ENCODE measurements at regions not wholly inside any gene's neighbourhood (a gene's known extent, or its start where the extent isn't known, plus 50 kb on each side); places are given as distances from the start of the nearest gene placed in this dataset.
"Not testable (repeated sequence)": the region's sequence is repeated elsewhere in the genome, so short reads cannot be mapped to it uniquely, and the experiment has no call there.

DNA sequence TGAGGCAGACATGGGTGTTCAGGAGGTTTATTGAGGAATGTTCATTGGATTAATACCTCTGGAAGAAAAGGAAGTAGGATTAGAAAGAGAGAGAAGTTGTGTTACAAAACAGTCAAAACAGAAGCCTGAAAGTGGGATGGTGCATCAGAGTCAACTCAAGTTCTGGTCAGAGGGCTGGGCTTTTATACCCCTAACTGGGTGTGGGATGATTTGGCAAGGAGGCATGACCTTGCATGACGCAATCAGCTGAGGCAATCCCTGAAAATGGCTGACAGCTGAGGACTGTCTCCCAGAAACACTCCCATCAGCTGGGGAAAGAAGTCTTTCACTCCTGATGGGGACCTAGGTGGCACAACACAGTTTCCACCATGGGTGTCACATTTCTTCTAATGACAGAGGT lies 818.2 kb downstream of the SATB2 start:
- DNase-seq (ENCODE audit: low spot score), result no peak

DNA sequence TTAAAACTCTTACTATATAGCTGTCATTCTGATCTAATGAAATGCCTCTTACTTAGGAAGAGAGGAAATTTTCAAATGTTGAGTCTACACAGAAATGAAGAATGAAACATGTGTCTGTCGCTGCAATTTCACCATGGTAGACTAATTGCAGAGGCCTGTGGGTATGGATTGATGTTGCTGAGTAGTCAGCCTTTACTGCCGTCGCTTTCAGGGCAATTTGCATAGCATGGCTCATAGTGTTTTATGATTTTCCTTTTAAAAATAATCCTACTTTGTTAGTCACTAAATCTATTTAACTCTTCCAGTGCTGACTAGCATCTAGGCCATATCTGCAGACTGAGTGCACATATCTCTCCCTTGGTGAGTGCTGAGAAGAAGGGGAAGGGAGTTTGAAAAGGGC lies 819.2 kb downstream of the SATB2 start:
- DNase-seq (ENCODE audit: low spot score), result no peak

DNA sequence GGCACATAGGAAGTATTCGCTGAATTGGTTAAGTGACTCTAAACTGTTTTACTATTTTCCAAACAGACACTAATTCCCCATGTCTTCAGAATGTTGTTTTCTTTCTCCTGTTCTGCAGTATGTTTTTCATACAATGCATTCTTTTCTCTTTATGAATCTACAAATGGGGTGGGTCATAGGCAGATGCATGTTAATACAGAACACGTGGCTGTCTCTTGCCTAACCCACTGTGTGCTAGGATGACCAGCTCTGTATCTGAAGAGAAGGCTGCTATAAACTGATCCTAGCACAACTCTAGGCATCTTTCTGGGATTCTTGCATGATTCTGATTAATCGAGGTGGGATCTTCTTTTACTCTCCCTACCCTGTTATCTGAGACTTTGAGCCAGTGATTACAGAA lies 826.0 kb downstream of the PLCL1 start:
- DNase-seq (ENCODE audit: low spot score), result no peak

DNA sequence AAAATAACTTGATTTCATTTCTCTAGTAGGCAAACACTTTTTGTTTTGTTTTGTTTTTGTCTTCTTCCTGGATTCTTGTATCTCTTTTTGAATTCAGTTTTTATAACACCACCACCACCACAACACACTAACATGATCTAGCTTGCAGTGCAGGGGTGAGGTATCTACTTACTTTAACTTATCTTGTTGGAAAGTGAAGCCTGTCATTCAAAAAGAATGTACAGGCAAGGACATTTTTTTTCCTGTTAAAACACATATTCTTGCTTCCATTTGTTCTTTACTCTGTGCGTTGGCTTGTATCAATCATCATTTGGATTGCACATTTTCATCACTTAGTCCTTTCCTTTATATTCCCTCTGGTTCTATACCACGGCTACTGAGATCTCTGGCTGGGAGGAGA lies 824.2 kb downstream of the PLCL1 start:
- DNase-seq (ENCODE audit: low spot score), result no peak

DNA sequence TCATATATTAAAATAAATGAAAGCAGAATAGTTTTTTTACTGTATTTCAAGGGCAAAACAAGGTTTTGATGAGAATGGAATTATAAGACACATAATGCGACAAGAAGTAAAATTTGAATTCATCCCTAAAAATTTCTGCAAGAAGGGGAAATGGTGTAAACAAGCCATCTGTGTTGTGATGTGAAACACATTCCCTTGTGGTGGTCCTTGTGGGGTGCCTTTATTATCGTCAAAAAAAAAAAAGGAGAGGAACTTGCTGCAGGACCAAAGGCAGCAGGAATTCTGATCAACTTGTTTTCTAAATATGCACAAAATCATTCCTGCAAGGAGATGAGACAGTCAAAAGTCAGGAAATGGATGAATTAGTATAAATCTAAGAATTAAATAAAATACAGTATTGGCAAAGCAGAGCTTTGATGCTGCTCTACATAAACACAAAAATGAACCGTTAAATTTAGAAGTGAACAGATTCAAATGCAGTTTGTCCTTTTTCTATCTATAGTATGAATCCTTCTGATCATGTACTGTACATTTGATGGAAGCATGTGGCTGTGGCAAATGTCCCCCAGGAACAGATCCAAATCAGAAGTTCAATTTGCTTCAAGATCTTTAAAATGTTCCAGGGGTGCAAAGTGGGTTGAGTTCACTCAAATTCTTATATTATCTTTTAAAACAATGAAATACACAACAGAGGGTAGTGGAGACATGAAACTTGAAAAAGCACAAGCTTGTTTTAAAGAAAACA lies 818.8 kb downstream of the PLCL1 start:
- no peak for DNase-seq (ENCODE audit: low spot score)

DNA sequence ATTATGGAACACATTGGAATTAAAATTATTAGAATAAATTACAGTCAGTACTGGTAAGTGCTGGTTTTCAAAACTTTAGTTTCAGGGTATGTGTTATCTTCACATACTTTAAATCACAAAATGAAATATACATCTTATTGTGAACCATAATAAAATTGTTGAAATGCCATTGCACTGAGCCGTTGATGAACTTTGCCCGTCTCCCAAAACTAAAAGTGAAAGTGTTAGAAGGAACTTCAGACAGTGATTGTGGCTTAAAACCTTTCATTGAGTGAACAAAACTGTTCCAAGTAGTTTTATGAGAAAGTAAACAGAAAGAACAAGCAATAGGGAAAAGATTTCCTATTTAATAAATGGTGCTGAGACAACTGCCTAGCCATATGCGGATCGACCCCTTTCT lies 811.6 kb downstream of the PLCL1 start:
- no peak for DNase-seq (ENCODE audit: low spot score)

DNA sequence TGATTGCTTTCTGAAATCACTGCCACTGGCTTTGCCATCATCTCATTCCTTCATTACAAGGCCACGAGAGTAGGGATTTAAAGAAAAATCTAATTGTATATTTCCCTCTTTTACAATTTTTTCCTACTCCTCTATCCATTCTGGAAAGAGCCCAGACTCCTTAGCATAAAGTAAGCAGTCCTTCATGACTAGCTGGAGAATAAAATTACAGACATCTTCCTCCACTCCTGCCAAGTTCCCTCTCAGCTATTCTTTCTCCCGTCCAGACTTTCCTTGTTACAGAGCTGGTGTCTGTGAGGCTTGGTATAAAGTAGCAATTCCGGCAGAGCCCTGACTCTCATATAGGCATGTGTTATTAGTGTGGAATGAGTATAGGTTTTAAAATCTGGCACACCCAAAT lies 806.8 kb downstream of the PLCL1 start:
- DNase-seq (ENCODE audit: low spot score), result no peak

DNA sequence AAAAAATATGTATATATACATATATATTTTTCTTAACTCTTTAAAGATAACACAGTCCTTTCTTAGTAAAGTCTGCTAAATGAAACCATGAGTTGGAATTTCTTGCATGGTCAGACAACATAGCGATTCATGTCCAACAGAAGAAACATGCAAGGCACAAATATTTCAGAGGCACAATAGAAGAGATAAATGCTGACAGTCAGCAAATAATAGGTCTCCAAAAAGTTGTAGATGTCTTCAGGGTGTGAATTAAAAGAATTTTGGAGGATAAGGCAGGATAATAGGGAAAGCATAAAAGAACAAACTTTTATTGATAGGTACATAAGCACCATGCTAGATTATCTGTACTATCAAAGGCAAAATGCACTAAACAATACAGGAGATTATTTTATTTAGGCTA lies 800.2 kb downstream of the PLCL1 start:
- no peak for DNase-seq (ENCODE audit: low spot score)

DNA sequence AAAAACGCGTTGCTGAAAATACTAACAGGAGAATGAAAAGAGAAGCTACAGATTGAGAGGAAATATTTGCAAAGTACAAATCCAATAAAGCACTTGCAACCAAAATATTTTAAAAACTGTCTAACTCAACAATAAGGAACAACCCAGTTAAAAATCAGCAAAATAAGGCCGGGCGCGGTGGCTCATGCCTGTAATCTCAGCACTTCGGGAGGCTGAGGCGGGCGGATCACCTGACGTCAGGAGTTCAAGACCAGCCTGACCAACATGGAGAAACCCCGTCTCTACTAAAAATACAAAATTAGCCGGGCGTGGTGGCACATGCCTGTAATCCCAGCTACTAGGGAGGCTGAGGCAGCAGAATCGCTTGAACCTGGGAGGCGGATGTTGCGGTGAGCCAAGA lies 798.6 kb downstream of the PLCL1 start:
- not testable (repeated sequence) for DNase-seq (ENCODE audit: low spot score)

DNA sequence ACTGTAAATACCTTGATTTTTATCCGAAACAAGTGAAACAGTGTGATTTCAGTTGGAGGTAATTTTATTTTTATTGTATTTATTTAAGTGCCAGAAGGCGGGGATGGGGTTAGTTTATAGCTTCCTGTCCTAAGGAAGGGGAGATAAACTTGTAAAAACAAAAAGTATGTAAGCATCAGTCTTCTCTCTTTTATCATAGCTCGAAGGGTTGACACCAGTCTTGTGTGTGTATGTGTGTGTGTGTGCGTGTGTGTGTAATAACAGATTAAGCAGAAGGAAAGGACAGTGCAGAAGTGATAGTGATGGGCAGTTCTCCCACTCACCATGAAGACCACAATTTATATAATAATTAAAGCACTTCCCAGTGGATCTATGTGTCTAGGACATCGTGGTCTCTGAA lies 793.3 kb downstream of the PLCL1 start:
- no peak for DNase-seq (ENCODE audit: low spot score)

DNA sequence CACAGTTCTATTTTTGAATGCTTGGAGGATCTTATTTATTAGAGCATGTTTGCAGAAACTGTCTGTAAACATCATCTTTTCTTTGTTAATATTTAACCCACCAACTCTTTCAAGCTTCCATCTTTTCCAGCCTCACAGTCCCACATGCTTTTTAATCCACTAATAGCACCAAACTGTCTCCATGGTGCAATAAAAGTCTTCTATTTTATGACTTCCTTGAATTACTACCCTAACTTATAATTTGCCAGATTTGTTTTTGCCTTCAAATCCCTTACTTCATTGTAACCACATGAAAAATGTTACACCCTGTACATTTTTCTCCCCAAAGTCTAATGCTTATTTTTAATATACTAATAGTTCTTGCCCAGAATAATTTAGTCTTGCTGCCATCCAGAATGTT lies 792.6 kb downstream of the PLCL1 start:
- no peak for DNase-seq (ENCODE audit: low spot score)

DNA sequence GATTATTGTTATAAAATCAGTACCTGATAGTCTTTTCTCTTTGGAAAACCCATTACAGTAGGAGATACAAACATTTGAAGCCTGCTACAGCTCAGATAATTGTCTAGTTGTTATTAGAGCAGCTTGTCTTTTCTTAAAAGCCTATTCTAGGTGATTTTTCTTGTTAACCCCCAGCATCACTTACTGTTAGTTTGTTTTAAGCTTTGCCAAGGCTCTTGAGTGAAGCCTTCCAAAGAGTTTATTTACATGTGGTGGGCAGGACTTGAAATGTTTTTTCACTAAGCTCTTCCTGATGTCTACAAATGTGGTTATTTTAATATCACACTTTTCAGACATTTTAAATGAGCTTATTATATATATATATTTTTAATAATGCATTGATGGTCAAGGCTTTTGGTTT lies 791.3 kb downstream of the PLCL1 start:
- no peak for DNase-seq (ENCODE audit: low spot score)

DNA sequence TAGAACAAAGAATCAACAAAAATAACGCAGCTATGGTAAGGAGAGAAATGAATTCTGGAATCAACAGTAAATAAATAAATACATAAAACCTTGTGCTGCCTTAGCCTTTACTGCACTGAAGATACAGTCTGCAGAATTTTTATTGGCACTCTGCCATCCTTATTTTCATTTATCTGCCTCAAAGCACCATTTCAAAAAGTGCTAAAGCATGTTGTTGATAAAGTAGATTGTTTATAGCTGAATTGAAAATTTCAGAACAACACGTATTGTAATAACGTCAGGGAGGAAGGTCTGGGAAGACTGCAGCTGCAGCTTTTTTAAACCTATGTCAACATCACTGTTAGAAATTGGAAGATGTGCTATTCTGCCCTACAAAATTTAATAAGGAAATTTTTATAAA lies 787.2 kb downstream of the PLCL1 start:
- no peak for DNase-seq (ENCODE audit: low spot score)

DNA sequence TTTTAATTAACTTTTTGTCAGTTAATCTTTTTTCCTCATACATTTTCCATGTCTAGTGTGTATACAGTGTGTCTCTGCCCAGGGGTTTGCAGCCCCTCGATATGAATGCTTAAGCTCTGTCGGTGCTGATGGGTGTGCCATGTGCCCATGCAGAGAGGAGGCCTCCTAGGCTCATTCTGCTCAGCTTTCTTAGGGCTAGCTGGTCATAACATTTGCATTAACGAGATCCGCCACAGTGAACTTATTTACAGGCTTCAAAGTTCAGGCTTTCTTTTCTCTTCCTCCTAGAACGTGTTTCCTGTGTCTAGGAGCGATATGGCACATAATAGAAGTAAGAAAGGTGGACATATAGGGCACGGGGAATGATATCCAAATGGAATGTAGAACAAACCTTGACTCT lies 783.3 kb downstream of the PLCL1 start:
- DNase-seq (ENCODE audit: low spot score), result no peak

DNA sequence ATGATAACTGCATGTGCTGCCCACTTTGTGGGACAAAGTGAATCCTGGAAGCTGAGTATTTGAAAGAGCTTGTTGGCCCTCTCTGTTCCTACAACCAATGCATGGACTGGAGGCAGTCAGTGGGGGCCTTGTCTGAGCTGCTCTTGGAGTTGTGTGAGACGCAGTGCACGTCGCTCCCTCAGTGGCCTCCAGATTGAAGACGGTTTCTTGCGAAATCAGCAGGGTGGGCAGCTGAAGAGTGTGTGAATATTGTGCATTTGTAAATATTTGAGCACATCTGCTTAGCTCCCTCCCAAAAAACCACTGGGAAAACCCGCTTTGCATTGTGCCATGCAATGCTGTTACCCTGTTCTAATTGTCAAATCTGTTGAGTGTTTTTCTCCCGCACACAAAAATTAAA lies 782.8 kb downstream of the PLCL1 start:
- DNase-seq (ENCODE audit: low spot score), result no peak

DNA sequence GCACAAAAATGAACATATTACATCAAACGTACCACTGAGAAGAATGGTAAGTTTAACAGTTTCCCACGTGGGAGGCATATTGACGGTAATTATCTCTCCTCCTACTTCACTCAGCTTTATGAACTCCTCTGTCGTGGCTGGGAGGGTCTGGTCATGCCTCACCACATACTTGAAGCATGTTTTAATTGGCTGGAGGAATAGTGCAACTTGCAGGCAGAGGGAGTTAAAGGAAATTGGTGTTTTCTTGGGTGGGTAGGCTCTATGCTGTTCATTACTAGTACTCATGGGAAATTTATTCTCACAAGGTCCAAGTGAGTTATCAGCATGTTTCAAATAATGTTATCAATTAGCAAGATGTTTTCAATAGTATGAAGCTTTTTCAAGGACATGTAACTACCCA lies 767.0 kb downstream of the PLCL1 start:
- DNase-seq (ENCODE audit: low spot score), result no peak

DNA sequence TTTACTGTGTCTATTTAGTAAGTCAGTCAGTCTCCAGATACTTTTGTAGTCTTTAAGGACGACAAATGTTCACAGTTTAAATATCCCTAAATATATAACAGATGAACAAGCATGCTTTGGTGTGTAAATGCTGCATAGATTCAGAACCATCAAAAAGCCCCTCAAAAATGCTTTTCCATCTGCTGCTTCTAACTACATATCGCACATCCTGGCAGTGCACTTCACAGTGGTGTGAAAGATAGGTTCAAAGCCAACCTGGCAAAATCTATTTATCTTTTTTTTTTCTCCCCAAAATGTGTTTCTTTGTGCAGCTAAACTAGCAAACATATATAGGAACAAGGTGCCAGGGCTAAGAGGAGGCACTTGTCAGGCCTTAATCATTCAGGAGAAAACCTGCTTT lies 753.8 kb downstream of the PLCL1 start:
- DNase-seq (ENCODE audit: low spot score), result no peak

DNA sequence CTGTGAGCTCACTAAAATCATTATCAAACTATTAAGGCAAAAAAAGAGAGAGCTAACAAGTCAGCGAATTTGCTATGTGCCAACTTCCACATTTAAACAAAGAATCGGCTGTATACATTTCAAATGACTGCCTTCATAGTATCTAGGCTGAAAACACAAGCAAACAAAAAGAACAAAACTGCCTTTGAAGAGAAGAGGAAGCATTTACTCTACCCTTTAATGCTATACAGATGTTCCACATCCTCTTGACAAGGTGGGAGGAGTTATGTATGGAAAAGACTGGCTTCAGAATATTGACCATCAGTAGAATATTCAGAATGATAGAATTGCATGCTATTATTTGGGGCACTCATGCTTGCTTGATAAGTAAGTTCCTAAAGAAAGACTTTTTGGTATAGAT lies 741.7 kb downstream of the PLCL1 start:
- DNase-seq (ENCODE audit: low spot score), result no peak

DNA sequence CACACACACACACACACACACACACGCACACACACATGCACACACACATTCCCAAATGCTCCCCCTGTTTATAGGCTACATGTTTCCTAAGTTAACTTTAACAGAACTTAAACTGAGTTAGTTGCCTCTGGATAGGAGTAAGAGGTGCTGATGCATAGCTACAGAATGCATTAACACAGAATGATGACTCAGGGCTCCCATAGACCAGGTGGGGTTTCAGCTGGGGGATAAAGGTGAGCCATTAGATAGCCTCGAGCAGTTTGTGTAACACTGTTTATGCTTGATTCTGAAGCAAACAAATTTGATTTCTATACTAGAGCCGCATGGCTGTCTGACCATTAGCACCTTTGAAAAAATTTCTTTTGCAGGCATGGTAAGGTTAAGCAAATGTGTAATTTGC lies 741.0 kb downstream of the PLCL1 start:
- DNase-seq (ENCODE audit: low spot score), result no peak

DNA sequence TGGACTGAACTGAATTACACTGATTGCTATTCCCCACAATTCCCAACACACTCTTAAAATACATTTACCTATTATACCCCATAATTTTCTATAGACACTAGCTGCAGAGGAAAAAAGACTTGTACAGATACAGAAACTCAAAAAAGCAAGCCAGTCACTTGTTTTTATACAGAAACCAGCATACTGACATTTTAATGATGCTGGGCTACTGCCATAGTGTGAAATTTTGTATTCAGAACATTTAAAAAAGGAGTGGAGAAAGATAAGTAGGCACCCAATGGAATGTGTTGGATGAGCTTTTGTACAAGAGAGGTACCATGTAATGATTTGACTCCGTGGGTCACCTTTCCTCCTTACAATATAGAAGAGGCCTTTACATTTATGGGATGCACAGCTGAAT lies 740.1 kb downstream of the PLCL1 start:
- no peak for DNase-seq (ENCODE audit: low spot score)

DNA sequence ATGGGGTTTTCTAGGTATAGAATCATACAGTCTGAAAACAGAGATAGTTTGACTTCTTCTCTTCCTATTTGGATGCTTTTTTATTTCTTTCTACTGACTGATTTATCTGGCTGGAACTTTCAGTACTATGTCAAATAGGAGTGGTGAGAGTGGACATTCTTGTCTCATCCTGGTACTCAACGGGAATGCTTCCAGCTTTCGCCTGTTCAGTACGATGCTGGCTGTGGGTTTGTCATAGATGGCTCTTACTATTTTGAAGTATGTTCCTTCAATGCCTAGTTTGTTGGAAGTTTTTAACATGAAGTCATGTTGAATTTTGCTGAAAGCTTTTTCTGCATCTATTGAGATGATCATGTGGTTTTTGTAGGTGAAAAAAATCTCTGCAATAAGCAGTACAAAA lies 730.4 kb downstream of the PLCL1 start:
- no peak for DNase-seq (ENCODE audit: low spot score)

DNA sequence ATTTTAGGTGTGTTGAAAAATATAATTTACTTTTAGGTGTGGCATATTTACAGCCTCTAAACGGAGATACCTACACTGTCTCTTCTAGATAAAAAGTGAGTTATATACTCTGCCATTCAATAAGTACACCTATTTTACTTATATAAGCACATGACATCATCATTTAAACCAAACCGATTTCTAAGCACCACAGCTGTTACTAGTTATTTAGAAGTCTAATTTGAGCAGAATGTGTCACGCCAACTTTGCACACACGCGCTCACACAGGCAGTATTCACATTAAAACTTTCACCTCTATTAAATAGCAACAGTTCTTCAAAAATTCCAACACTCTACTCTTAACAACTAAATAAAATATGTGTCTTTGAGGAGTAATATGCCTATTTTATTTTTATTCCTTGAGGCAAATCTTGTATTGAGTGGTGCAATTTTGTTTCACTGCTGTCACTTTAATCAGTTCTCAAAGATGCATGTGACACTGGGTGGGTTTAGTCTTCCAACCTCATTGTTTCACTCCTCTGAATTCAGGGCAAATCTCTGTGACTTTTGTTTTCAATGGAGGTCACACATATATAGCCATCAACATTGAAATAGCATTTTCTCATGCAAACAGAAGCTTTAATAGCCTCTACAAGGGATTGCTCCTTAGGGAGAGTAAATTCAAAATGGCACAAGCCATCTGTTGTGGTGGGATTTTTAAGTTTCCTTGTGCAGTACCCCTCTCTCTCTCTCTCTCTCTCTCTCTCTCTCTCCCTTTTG lies 721.0 kb downstream of the PLCL1 start:
- no peak for DNase-seq (ENCODE audit: low spot score)

DNA sequence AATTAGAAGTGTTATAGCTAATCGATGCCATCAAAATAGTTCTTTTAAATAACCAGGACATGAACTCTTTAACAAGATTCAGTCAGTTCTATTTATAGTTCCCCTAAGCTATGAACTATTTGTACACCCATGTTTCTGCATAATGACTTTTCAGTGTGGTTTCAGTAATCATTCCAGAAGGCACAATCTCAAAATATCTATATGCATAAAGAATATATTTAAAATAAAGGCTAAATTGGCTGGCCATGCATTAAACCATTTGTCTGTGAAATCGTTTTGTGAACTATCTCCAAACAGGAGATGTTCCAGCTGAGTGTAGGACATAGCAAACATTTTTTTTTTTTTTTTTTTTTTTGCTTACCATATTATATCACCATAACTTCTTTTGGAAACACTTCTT lies 719.3 kb downstream of the PLCL1 start:
- DNase-seq (ENCODE audit: low spot score), result no peak

DNA sequence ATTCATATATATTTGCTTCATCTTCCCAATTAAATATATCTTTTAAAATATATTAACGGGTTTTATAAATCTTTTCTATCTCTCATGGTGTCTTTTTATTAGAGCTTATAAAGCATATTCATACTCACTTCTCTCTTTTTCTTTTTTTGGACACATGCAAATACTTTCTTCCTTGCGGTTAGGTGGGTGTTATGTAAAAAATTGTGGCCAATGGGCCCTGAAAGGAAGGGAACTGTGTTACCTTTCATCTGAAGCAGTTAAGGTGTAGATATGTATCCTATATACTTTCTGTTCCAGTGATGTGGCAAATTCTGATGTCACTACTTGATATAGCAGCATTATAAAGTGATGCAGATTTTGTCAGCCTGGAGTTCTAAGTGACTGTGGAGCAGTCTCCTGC lies 714.5 kb downstream of the PLCL1 start:
- DNase-seq (ENCODE audit: low spot score), result no peak

Data from umbilical cord (tissue), 1 donor.